Fibroblast of the aortic adventitia (primary cell): ENCODE measurements at regions not wholly inside any gene's neighbourhood (a gene's known extent, or its start where the extent isn't known, plus 50 kb on each side); places are given as distances from the start of the nearest gene placed in this dataset.

Experiments used
- DNase-seq: peaks from one replicate; pipeline ENCODE4 v3.0.0-alpha.2; 2010; ENCODE audit warnings: low read depth
- H3K4me3 ChIP-seq: 2 replicates; pipeline ENCODE4 v1.5.1; 2011; ENCODE audit warnings: low read depth, mild to moderate bottlenecking, control low read depth, low read length, moderate library complexity
- CTCF ChIP-seq: IDR thresholded peaks from 2 replicates; pipeline ENCODE4 v1.5.1; 2011; ENCODE audit warnings: mild to moderate bottlenecking, low read length, control low read depth, inconsistent platforms; ENCODE audit not compliant: insufficient read depth

DNA sequence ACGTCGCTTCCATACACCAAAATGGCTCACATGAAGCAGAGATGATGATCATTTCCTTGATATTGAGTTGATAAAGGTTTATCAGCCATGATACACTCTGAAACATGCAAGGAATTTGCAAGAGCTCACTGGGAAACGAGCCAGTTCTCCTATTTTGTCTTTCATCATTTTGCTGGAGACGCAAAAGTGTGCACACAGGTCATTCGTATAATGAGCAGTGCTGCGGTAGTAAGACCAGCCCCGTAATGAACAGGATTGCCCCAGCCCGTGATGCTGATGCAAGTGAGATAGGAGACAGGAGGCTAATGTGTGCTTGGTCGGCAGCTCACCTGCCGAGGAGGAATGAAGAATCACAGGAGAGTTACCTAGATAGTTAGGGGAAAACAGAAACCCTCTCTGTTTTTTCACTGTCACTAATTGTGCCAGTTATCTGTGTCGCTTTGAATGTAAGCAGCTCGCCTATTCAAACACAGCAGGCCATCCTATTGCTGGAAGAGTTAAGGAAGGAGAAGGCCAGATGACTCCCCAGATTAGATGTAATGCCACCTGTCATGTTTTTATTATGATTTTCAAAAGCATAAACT lies 391.8 kb downstream of the SAMD5 start:
- no peak for TF ChIP-seq CTCF
- no peak overlapping the region for H3K4me3 ChIP-seq
- no peak for DNase-seq

DNA sequence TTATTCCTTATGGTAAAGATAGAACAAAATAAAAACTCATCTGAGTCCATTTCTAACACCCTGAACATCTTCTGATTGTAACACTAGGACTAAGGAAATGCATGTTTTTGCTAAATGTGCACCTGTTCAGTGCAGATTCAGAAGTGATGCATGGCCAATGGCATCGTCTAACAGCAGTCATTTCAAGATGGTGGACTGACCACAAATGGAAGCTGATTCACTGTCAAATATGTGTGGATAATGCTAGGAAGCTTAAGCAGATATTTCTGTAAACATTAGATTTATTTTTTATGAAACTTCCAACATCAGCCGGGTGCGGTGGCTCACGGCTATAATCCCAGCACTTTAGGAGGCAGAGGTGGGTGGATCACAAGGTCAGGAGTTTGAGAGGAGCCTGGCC lies 394.8 kb downstream of the SAMD5 start:
- no peak for DNase-seq
- H3K4me3 ChIP-seq = no peak overlapping the region
- no peak for TF ChIP-seq CTCF

GRCh38 chr6:147903931-147904330 lies 395.4 kb downstream of the SAMD5 start:
- no peak for DNase-seq
- H3K4me3 ChIP-seq = no peak overlapping the region

GRCh38 chr6:147904416-147904815 lies 395.9 kb downstream of the SAMD5 start:
- no peak for TF ChIP-seq CTCF
- DNase-seq = no peak
- H3K4me3 ChIP-seq = no peak overlapping the region

More at GRCh38 chr6:147903931-147904330, 395.4 kb downstream of the SAMD5 start:
- TF ChIP-seq CTCF = no peak

- DNase-seq = no peak
- no peak for TF ChIP-seq CTCF
- H3K4me3 ChIP-seq = no peak overlapping the region
Measured at GRCh38 chr6:147905711-147906110, 397.2 kb downstream of the SAMD5 start.

- TF ChIP-seq CTCF = no peak
- no peak overlapping the region for H3K4me3 ChIP-seq
- no peak for DNase-seq
Measured at GRCh38 chr6:147906361-147906760, 397.9 kb downstream of the SAMD5 start.

DNA sequence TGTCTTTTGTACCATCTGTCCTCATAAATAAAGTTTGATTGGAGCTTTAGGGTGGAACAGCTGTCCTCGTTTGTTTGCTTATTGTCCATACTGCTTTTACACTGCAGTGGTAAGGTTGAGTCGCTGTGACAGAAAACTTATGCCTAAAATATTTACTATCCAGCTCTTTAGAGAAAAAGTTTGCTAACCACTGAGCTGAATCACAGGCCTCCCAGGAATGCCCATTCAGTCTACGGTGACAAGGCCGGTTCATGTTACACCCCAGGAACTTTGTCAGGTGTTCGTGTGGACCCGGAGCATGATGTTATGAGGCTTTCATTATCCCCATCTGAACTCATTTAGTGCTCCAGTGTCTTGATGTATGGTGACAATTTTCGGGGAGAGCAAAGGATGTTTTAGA lies 401.1 kb downstream of the SAMD5 start:
- no peak for DNase-seq
- TF ChIP-seq CTCF = no peak
- no peak overlapping the region for H3K4me3 ChIP-seq
